Neural progenitor cell (in vitro differentiated cells): ENCODE measurements at regions not wholly inside any gene's neighbourhood (a gene's known extent, or its start where the extent isn't known, plus 50 kb on each side); places are given as distances from the start of the nearest gene placed in this dataset.

Experiments
- EZH2 ChIP-seq: fragments of 200-600 bp; sonication (generic); IDR thresholded peaks from 2 replicates; pipeline ENCODE4 v1.6.1; 2017; ENCODE audit warnings: antibody characterized with exemption, mild to moderate bottlenecking, moderate library complexity
- EZH2phosphoT487 ChIP-seq: fragments of 200-600 bp; sonication (generic); IDR thresholded peaks from 2 replicates; pipeline ENCODE4 v1.6.1; 2017; ENCODE audit warnings: antibody characterized with exemption
- TF ChIP-seq, protein P1 (sequence below): fragments of 200-600 bp; sonication (generic); IDR thresholded peaks from 2 replicates; pipeline ENCODE4 v1.5.1; 2017; ENCODE audit warnings: antibody characterized with exemption, mild to moderate bottlenecking

DNA sequence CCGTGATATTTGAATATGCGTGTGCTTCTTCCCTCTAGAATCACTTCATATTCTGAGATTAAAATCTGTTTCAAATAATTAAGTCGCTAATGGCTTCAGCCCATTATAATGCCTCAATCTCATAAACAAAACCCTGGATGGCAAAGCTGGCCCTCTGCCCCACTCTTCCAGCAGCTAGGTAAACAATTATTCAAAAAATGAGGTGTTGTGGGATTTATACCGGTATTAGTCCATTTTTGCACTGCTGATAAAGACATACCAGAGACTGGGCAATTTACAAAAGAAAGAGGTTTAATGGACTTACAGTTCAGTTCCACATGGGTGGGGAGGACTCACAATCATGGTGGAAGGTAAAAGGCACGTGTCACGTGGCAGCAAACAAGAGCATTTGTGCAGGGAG is 510.4 kb upstream of the ADGRL2 start:
- TF ChIP-seq, protein P1, sequence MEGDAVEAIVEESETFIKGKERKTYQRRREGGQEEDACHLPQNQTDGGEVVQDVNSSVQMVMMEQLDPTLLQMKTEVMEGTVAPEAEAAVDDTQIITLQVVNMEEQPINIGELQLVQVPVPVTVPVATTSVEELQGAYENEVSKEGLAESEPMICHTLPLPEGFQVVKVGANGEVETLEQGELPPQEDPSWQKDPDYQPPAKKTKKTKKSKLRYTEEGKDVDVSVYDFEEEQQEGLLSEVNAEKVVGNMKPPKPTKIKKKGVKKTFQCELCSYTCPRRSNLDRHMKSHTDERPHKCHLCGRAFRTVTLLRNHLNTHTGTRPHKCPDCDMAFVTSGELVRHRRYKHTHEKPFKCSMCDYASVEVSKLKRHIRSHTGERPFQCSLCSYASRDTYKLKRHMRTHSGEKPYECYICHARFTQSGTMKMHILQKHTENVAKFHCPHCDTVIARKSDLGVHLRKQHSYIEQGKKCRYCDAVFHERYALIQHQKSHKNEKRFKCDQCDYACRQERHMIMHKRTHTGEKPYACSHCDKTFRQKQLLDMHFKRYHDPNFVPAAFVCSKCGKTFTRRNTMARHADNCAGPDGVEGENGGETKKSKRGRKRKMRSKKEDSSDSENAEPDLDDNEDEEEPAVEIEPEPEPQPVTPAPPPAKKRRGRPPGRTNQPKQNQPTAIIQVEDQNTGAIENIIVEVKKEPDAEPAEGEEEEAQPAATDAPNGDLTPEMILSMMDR = no peak
- TF ChIP-seq EZH2 (no peak), EZH2phosphoT487 (no peak)
